ENCODE measurements at regions not wholly inside any gene's neighbourhood (a gene's known extent, or its start where the extent isn't known, plus 50 kb on each side); places are given as distances from the start of the nearest gene placed in this dataset.

GRCh38 chr18:10401930-10402329 lies 52.5 kb upstream of the APCDD1 start:
- TF ChIP-seq CTCF (optimal IDR thresholded peaks at IDR 0.05 in 1 of 3, IDR thresholded peaks at IDR 0.05 in 1 of 3, conservative IDR thresholded peaks at IDR 0.05 in 1 of 3; ENCODE audit: extremely low read depth in 1 of 3, insufficient read depth in 2 of 3, low read length in 3 of 3) = no peak
- no peak for TF ChIP-seq EZH2 (IDR thresholded peaks at IDR 0.05; ENCODE audit: low read length)

Measured in keratinocyte (primary cell).